HepG2 (cell line): ENCODE measurements at regions not wholly inside any gene's neighbourhood (a gene's known extent, or its start where the extent isn't known, plus 50 kb on each side); places are given as distances from the start of the nearest gene placed in this dataset.

Experiments used
- ATAC-seq: fragments of 200-7000 bp; cut with Tn5 transposase; 3 replicates; pipeline ENCODE4 v1.9.1; 2020; ENCODE audit warnings: mild to moderate bottlenecking, moderate library complexity
- BruUV-seq: library from RNA; stranded (reverse); fragments of 400-500 nt; replicated peaks from 2 replicates; lab custom pipeline; 2021; lab: Mats Ljungman, UMichigan
- CTCF ChIA-PET: fragments of 300-600 bp; formaldehyde crosslinking; extraction: SDS; loops from one replicate; lab custom pipeline; 2021; ENCODE audit warnings: low total read pairs, inconsistent platforms, low intra/inter-chr PET ratio; lab: Yijun Ruan, JAX
- POLR2A ChIA-PET: fragments of 350-600 bp; sonication (Branson Sonifier 250); formaldehyde crosslinking; loops from one replicate; lab custom pipeline; 2020; ENCODE audit warnings: antibody characterized with exemption, inconsistent platforms; lab: Yijun Ruan, JAX
- DNase-seq: peaks from one replicate; pipeline ENCODE4 v3.0.0-alpha.2; 2015; ENCODE audit warnings: low spot score
- FAIRE-seq: peaks from 3 replicates; lab custom pipeline; 2011; peaks lifted over from hg19 to GRCh38; lab: Jason Lieb, UNC
- H2AFZ ChIP-seq: one replicate; pipeline ENCODE4 v1.6.1; 2011; ENCODE audit warnings: low read length, inconsistent platforms
- H3K27ac ChIP-seq: fragments of 300-600 bp; 3 replicates; pipeline ENCODE4 v1.8.0; 2011; ENCODE audit warnings: mixed run types, mild to moderate bottlenecking, mixed read lengths, low read length, inconsistent platforms; ENCODE audit not compliant: insufficient read depth; ENCODE audit errors: extremely low read length
- H3K27me3 ChIP-seq, 2 experiments: fragments of 200-600 bp in 1 of 2; 2 replicates in 1 of 2; 3 replicates in 1 of 2; pipeline versions ENCODE4 v1.6.0 to v1.8.0; 2011; ENCODE audit warnings: low read length in 2 of 2, mild to moderate bottlenecking in 2 of 2, moderate library complexity in 2 of 2, inconsistent platforms in 1 of 2; ENCODE audit not compliant: insufficient read depth in 2 of 2, control insufficient read depth in 1 of 2
- H3K36me3 ChIP-seq, 2 experiments: fragments of 200-600 bp in 1 of 2; replicated peaks in 1 of 2; 2 replicates in 1 of 2; 3 replicates in 1 of 2; pipeline versions ENCODE4 v1.5.1 to v1.8.0; 2011; ENCODE audit warnings: low read length in 2 of 2, inconsistent platforms in 1 of 2; ENCODE audit not compliant: insufficient read depth in 2 of 2, control insufficient read depth in 1 of 2
- H3K4me1 ChIP-seq: 2 replicates; pipeline ENCODE4 v1.5.1; 2012; ENCODE audit warnings: low read length, inconsistent platforms; ENCODE audit not compliant: insufficient read depth
- H3K4me2 ChIP-seq: 2 replicates; pipeline ENCODE4 v1.6.0; 2011; ENCODE audit warnings: low read depth, low read length, inconsistent platforms
- H3K4me3 ChIP-seq, 3 experiments: fragments of 200-600 bp in 1 of 3; sonication (generic), shearing (Covaris generic) in 1 of 3; replicated peaks in 1 of 3; 2 replicates each; pipeline ENCODE4 v1.5.1; 2011 to 2016; ENCODE audit warnings: low read length in 3 of 3, inconsistent platforms in 2 of 3, low read depth in 2 of 3, mild to moderate bottlenecking in 2 of 3, control low read depth in 1 of 3, mixed read lengths in 1 of 3; ENCODE audit not compliant: insufficient read depth in 1 of 3
- H3K79me2 ChIP-seq: one replicate; pipeline ENCODE4 v1.6.1; 2011; ENCODE audit warnings: low read length, inconsistent platforms; ENCODE audit not compliant: insufficient read depth
- H3K9ac ChIP-seq: 2 replicates; pipeline ENCODE4 v1.6.0; 2011; ENCODE audit warnings: mild to moderate bottlenecking, low read depth, low read length, inconsistent platforms; ENCODE audit not compliant: insufficient read depth
- H3K9me3 ChIP-seq: 2 replicates; pipeline ENCODE4 v1.5.1; 2012; ENCODE audit warnings: mild to moderate bottlenecking, low read length
- H4K20me1 ChIP-seq: 2 replicates; pipeline ENCODE4 v1.6.0; 2011; ENCODE audit warnings: inconsistent platforms, mild to moderate bottlenecking, low read length, moderate library complexity; ENCODE audit not compliant: insufficient read depth
- ADNP ChIP-seq: sonication (generic); formaldehyde crosslinking; IDR thresholded peaks from 2 replicates; pipeline ENCODE4 v1.4.0; 2020; ENCODE audit warnings: missing genetic modification reagents
- CCDC6 ChIP-seq: sonication (generic); formaldehyde crosslinking; IDR thresholded peaks from 2 replicates; pipeline ENCODE4 v1.8.1; 2022; ENCODE audit warnings: mild to moderate bottlenecking, missing genetic modification reagents, moderate library complexity
- CENPT ChIP-seq: sonication (generic); formaldehyde crosslinking; IDR thresholded peaks from 2 replicates; pipeline ENCODE4 v1.8.0; 2022; ENCODE audit warnings: low read depth, mild to moderate bottlenecking, moderate library complexity, missing genetic modification reagents
- CREM ChIP-seq, 2 experiments: sonication (generic) in 1 of 2; formaldehyde crosslinking in 1 of 2; IDR thresholded peaks; 2 replicates each; pipeline versions ENCODE4 v1.4.0 to v1.6.1; 2016 to 2020; ENCODE audit warnings: antibody characterized with exemption in 1 of 2, mild to moderate bottlenecking in 1 of 2, missing genetic modification reagents in 1 of 2
- HNF4G ChIP-seq, 2 experiments: sonication (generic) in 1 of 2; formaldehyde crosslinking in 1 of 2; IDR thresholded peaks; 2 replicates each; pipeline versions ENCODE4 v1.4.0 to v1.6.1; 2011 to 2020; ENCODE audit warnings: borderline replicate concordance in 2 of 2, low read depth in 2 of 2, mild to moderate bottlenecking in 2 of 2, low read length in 1 of 2, missing genetic modification reagents in 1 of 2, moderate library complexity in 1 of 2
- KDM6A ChIP-seq: IDR thresholded peaks from 2 replicates; pipeline ENCODE4 v1.6.1; 2016; ENCODE audit warnings: low read depth
- KLF13 ChIP-seq: sonication (generic); formaldehyde crosslinking; IDR thresholded peaks from 2 replicates; pipeline ENCODE4 v1.4.0; 2020; ENCODE audit warnings: mild to moderate bottlenecking, missing genetic modification reagents
- RBM22 ChIP-seq: fragments of 200-400 bp; formaldehyde crosslinking; optimal IDR thresholded peaks from 2 replicates; pipeline ENCODE3; 2017; ENCODE audit warnings: mild to moderate bottlenecking, low read length, moderate library complexity
- SNAPC2 ChIP-seq: sonication (generic); formaldehyde crosslinking; IDR thresholded peaks from 2 replicates; pipeline ENCODE4 v1.8.1; 2022; ENCODE audit warnings: mild to moderate bottlenecking, missing genetic modification reagents
- TARDBP ChIP-seq: sonication (generic); formaldehyde crosslinking; IDR thresholded peaks from 2 replicates; pipeline ENCODE4 v1.8.0; 2022; ENCODE audit warnings: mild to moderate bottlenecking, missing genetic modification reagents
- ZNF20 ChIP-seq: sonication (generic); formaldehyde crosslinking; IDR thresholded peaks from 2 replicates; pipeline ENCODE4 v1.4.0; 2020; ENCODE audit warnings: mild to moderate bottlenecking, moderate library complexity, missing genetic modification reagents
- ZNF460 ChIP-seq: sonication (generic); formaldehyde crosslinking; IDR thresholded peaks from 2 replicates; pipeline ENCODE4 v1.5.1; 2020; ENCODE audit warnings: missing genetic modification reagents, mild to moderate bottlenecking, borderline replicate concordance
- ZNF552 ChIP-seq: sonication (generic); formaldehyde crosslinking; IDR thresholded peaks from 2 replicates; pipeline ENCODE4 v1.9.0; 2022; ENCODE audit warnings: missing genetic modification reagents, mild to moderate bottlenecking, borderline replicate concordance
- ZNF558 ChIP-seq: sonication (generic); formaldehyde crosslinking; IDR thresholded peaks from 2 replicates; pipeline ENCODE4 v1.9.0; 2022; ENCODE audit warnings: mild to moderate bottlenecking, missing genetic modification reagents, borderline replicate concordance
- ZNF619 ChIP-seq: sonication (generic); formaldehyde crosslinking; IDR thresholded peaks from 2 replicates; pipeline ENCODE4 v1.4.0; 2020; ENCODE audit warnings: mild to moderate bottlenecking, missing genetic modification reagents
- ZNF879 ChIP-seq: sonication (generic); formaldehyde crosslinking; IDR thresholded peaks from 2 replicates; pipeline ENCODE4 v1.8.1; 2023; ENCODE audit warnings: missing genetic modification reagents
- WGBS: methylation state at CpG from one replicate; pipeline ENCODE4 v1.1.6; 2017; ENCODE audit warnings: low lambda C conversion rate; 5-methylcytosine and 5-hydroxymethylcytosine counted together
- in situ Hi-C: cut with HindIII; loops from 2 replicates; pipeline ENCODE4 v1.10.0; 2017; ENCODE audit warnings: low pct_unique_long_range_greater_than_20kb; ENCODE audit not compliant: extremely low pct_ligation_motif_present
- intact Hi-C: fragments of 100-400 bp; cut with micrococcal nuclease; formaldehyde crosslinking; loops from one replicate; pipeline ENCODE4 v1.10.0; 2022; ENCODE audit not compliant: unreplicated experiment
- TF ChIP-seq, protein P1 (sequence below): sonication (generic); formaldehyde crosslinking; IDR thresholded peaks from 2 replicates; pipeline ENCODE4 v1.5.0; 2020; ENCODE audit warnings: missing genetic modification reagents
- TF ChIP-seq, protein P2 (sequence below): sonication (generic); formaldehyde crosslinking; IDR thresholded peaks from 2 replicates; pipeline ENCODE4 v1.4.0; 2020; ENCODE audit warnings: missing genetic modification reagents
- TF ChIP-seq, protein P3 (sequence below): sonication (generic); formaldehyde crosslinking; IDR thresholded peaks from 2 replicates; pipeline ENCODE4 v1.4.0; 2020; ENCODE audit warnings: missing genetic modification reagents, borderline replicate concordance

DNA sequence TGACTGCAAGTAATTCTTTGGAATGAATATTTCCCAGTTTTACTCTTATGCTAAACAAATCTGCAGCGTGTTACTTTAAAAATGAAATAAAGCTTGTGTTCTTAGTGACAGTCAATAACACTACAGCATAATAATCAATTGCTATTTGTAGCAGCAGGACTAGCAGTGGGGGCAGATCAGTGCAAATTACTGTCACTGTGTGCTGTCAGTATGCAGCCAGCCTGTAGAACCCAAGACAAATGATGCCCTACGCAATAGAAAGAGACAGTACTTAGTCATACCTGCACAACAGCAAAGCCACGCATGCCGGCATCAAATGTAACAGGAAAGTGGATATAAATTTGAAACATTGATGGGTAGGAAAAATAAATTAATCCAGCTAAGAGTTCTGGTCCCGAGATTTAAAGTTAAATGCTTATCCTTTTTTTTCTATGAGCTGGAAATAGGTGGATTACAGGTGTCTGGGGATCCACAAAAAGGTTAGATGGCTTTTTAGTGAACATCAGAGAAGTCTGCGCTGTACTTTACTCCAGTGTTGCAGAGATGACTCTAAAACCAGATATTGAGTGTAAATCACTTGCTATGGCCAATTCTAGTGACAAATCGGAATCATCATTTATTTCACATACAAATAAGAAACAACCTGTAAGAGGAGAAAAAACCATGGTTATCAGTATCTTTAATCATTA, 812.4 kb upstream of the ZEB2 start:
- POLR2A ChIA-PET: no interaction called here
- Histone ChIP-seq H3K27ac (no peak overlapping the region), H3K79me2 (no peaks in the 10 kb centered on the region), H3K4me3 (no peak overlapping the region), H3K4me1 (no peaks in the 10 kb centered on the region), H4K20me1 (no peaks in the 10 kb centered on the region), H3K9me3 (no peaks in the 10 kb centered on the region), H3K36me3 (no peaks in the 10 kb centered on the region), H3K27me3 (no peaks in the 10 kb centered on the region), H3K4me2 (no peak overlapping the region), H2AFZ (no peak overlapping the region), H3K9ac (no peak overlapping the region)
- no peak for ATAC-seq
- intact Hi-C loops: no loop called here
- no peak for DNase-seq
- BruUV-seq: no TSS peak
- FAIRE-seq: no peak
- TF ChIP-seq, protein P1, sequence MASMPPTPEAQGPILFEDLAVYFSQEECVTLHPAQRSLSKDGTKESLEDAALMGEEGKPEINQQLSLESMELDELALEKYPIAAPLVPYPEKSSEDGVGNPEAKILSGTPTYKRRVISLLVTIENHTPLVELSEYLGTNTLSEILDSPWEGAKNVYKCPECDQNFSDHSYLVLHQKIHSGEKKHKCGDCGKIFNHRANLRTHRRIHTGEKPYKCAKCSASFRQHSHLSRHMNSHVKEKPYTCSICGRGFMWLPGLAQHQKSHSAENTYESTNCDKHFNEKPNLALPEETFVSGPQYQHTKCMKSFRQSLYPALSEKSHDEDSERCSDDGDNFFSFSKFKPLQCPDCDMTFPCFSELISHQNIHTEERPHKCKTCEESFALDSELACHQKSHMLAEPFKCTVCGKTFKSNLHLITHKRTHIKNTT: no peak
- no peak for TF ChIP-seq ZNF552 (CRISPR knock-in tag)
- TF ChIP-seq SNAPC2 (CRISPR knock-in tag): no peak
- TF ChIP-seq CENPT: no peak
- TF ChIP-seq, protein P2, sequence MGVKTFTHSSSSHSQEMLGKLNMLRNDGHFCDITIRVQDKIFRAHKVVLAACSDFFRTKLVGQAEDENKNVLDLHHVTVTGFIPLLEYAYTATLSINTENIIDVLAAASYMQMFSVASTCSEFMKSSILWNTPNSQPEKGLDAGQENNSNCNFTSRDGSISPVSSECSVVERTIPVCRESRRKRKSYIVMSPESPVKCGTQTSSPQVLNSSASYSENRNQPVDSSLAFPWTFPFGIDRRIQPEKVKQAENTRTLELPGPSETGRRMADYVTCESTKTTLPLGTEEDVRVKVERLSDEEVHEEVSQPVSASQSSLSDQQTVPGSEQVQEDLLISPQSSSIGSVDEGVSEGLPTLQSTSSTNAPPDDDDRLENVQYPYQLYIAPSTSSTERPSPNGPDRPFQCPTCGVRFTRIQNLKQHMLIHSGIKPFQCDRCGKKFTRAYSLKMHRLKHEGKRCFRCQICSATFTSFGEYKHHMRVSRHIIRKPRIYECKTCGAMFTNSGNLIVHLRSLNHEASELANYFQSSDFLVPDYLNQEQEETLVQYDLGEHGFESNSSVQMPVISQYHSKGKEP (CRISPR knock-in tag): no peak
- TF ChIP-seq CCDC6 (CRISPR knock-in tag): no peak
- no peak for TF ChIP-seq KLF13 (CRISPR knock-in tag)
- TF ChIP-seq, protein P3, sequence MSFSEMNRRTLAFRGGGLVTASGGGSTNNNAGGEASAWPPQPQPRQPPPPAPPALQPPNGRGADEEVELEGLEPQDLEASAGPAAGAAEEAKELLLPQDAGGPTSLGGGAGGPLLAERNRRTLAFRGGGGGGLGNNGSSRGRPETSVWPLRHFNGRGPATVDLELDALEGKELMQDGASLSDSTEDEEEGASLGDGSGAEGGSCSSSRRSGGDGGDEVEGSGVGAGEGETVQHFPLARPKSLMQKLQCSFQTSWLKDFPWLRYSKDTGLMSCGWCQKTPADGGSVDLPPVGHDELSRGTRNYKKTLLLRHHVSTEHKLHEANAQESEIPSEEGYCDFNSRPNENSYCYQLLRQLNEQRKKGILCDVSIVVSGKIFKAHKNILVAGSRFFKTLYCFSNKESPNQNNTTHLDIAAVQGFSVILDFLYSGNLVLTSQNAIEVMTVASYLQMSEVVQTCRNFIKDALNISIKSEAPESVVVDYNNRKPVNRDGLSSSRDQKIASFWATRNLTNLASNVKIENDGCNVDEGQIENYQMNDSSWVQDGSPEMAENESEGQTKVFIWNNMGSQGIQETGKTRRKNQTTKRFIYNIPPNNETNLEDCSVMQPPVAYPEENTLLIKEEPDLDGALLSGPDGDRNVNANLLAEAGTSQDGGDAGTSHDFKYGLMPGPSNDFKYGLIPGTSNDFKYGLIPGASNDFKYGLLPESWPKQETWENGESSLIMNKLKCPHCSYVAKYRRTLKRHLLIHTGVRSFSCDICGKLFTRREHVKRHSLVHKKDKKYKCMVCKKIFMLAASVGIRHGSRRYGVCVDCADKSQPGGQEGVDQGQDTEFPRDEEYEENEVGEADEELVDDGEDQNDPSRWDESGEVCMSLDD (CRISPR knock-in tag): no peak
- no peak for TF ChIP-seq ZNF20 (CRISPR knock-in tag)
- TF ChIP-seq HNF4G (IDR thresholded peaks at IDR 0.05; ENCODE audit: borderline replicate concordance, low read depth, low read length): no peak
- TF ChIP-seq HNF4G (CRISPR knock-in tag; IDR thresholded peaks at IDR 0.05; ENCODE audit: borderline replicate concordance, low read depth): no peak
- no peak for TF ChIP-seq KDM6A (CRISPR knock-in tag)
- no peak for TF ChIP-seq ZNF879 (CRISPR knock-in tag)
- no peak for TF ChIP-seq ZNF558 (CRISPR knock-in tag)
- no peak for TF ChIP-seq CREM (IDR thresholded peaks at IDR 0.05)
- no peak for TF ChIP-seq CREM (CRISPR knock-in tag; IDR thresholded peaks at IDR 0.05)
- TF ChIP-seq ZNF619 (CRISPR knock-in tag): no peak
- TF ChIP-seq TARDBP: no peak
- no peak for TF ChIP-seq ADNP (CRISPR knock-in tag)
- no peak for TF ChIP-seq RBM22
- TF ChIP-seq ZNF460 (CRISPR knock-in tag): no peak
- 25% methylated on average over 7 of the region's 7 CpGs for WGBS
- in situ Hi-C loops: no loop called here
- CTCF ChIA-PET: no interaction called here
